IMR-90 (cell line): ENCODE measurements at regions not wholly inside any gene's neighbourhood (a gene's known extent, or its start where the extent isn't known, plus 50 kb on each side); places are given as distances from the start of the nearest gene placed in this dataset.

ENCODE experiments used
- ATAC-seq: fragments of 200-7000 bp; cut with Tn5 transposase; 2 replicates; pipeline ENCODE4 v1.9.1; 2020; ENCODE audit warnings: low read depth, mild to moderate bottlenecking, moderate library complexity
- BruUV-seq: library from RNA; stranded (reverse); fragments of 400-500 nt; replicated peaks from 2 replicates; lab custom pipeline; 2021; lab: Mats Ljungman, UMichigan
- CTCF ChIA-PET: fragments of 300-600 bp; formaldehyde crosslinking; extraction: SDS; loops from one replicate; lab custom pipeline; 2021; ENCODE audit warnings: antibody characterized with exemption; lab: Yijun Ruan, JAX
- POLR2A ChIA-PET: fragments of 300-600 bp; sonication (Branson Sonifier 250); formaldehyde crosslinking; loops from one replicate; lab custom pipeline; 2022; ENCODE audit warnings: antibody characterized with exemption; ENCODE audit not compliant: unreplicated experiment; lab: Charles Lee
- DNase-seq: peaks from one replicate; pipeline ENCODE4 v3.0.0; 2013
- H2AFZ ChIP-seq: replicated peaks from 2 replicates; pipeline ENCODE3; 2013; ENCODE audit warnings: low read length, mild to moderate bottlenecking; ENCODE audit not compliant: poor library complexity
- H2AK5ac ChIP-seq: 2 replicates; pipeline ENCODE4 v1.6.1; 2013; ENCODE audit warnings: low read depth, low read length, inconsistent platforms
- H2AK9ac ChIP-seq: replicated peaks from 2 replicates; pipeline ENCODE3; 2013; ENCODE audit warnings: mild to moderate bottlenecking, low read depth, low read length, moderate library complexity; ENCODE audit not compliant: poor library complexity
- H2BK120ac ChIP-seq: 2 replicates; pipeline ENCODE4 v1.6.1; 2013; ENCODE audit warnings: low read depth, low read length, inconsistent platforms
- H2BK15ac ChIP-seq: 3 replicates; pipeline ENCODE4 v1.6.1; 2013; ENCODE audit warnings: low read depth, low read length, inconsistent platforms
- H2BK20ac ChIP-seq: 2 replicates; pipeline ENCODE4 v1.6.1; 2013; ENCODE audit warnings: low read depth, mild to moderate bottlenecking, inconsistent platforms, low read length, moderate library complexity
- H2BK5ac ChIP-seq: 2 replicates; pipeline ENCODE4 v1.6.1; 2013; ENCODE audit warnings: mild to moderate bottlenecking, low read depth, low read length, inconsistent platforms; ENCODE audit not compliant: poor library complexity, severe bottlenecking
- H3K14ac ChIP-seq: replicated peaks from 2 replicates; pipeline ENCODE4 v1.6.1; 2013; ENCODE audit warnings: low read depth, low read length, inconsistent platforms
- H3K18ac ChIP-seq: 2 replicates; pipeline ENCODE4 v1.6.1; 2013; ENCODE audit warnings: low read depth, low read length, control low read depth
- H3K23ac ChIP-seq: 2 replicates; pipeline ENCODE4 v1.6.1; 2013; ENCODE audit warnings: low read depth, low read length, inconsistent platforms
- H3K27ac ChIP-seq: 2 replicates; pipeline ENCODE4 v1.5.1; 2013; ENCODE audit warnings: mild to moderate bottlenecking, control low read depth, low read length; ENCODE audit not compliant: insufficient read depth
- H3K27me3 ChIP-seq: 2 replicates; pipeline ENCODE4 v1.6.1; 2013; ENCODE audit warnings: low read length; ENCODE audit not compliant: control insufficient read depth, insufficient read depth
- H3K36me3 ChIP-seq: 2 replicates; pipeline ENCODE4 v1.6.1; 2013; ENCODE audit warnings: low read length, mixed read lengths; ENCODE audit not compliant: control insufficient read depth, insufficient read depth
- H3K4ac ChIP-seq: 2 replicates; pipeline ENCODE4 v1.6.1; 2013; ENCODE audit warnings: low read depth, low read length, inconsistent platforms
- H3K4me1 ChIP-seq: 2 replicates; pipeline ENCODE4 v1.6.1; 2013; ENCODE audit warnings: low read length, mixed read lengths; ENCODE audit not compliant: control insufficient read depth, insufficient read depth
- H3K4me2 ChIP-seq: 2 replicates; pipeline ENCODE4 v1.6.1; 2013; ENCODE audit warnings: low read depth, mild to moderate bottlenecking, control low read depth, low read length, moderate library complexity
- H3K4me3 ChIP-seq: 2 replicates; pipeline ENCODE4 v1.5.1; 2013; ENCODE audit warnings: low read depth, mild to moderate bottlenecking, control low read depth, low read length, moderate library complexity; ENCODE audit not compliant: insufficient read depth
- H3K56ac ChIP-seq: 2 replicates; pipeline ENCODE4 v1.6.1; 2013; ENCODE audit warnings: low read length, inconsistent platforms; ENCODE audit not compliant: insufficient read depth; ENCODE audit errors: extremely low read depth
- H3K79me1 ChIP-seq, 2 experiments: 2 replicates each; pipeline ENCODE4 v1.6.1; 2013; ENCODE audit warnings: low read length in 2 of 2, inconsistent platforms in 1 of 2, low read depth in 1 of 2
- H3K9ac ChIP-seq: 2 replicates; pipeline ENCODE4 v1.6.1; 2013; ENCODE audit warnings: low read depth, low read length, control low read depth
- H3K9me1 ChIP-seq: 2 replicates; pipeline ENCODE4 v1.6.1; 2013; ENCODE audit warnings: low read length, inconsistent platforms; ENCODE audit not compliant: insufficient read depth
- H3K9me3 ChIP-seq: 2 replicates; pipeline ENCODE4 v1.6.1; 2013; ENCODE audit warnings: low read length; ENCODE audit not compliant: control insufficient read depth, insufficient read depth
- H4K20me1 ChIP-seq: 2 replicates; pipeline ENCODE4 v1.6.1; 2013; ENCODE audit warnings: low read length, inconsistent platforms; ENCODE audit not compliant: insufficient read depth
- H4K5ac ChIP-seq: 2 replicates; pipeline ENCODE4 v1.6.1; 2013; ENCODE audit warnings: mild to moderate bottlenecking, low read depth, low read length, control low read depth
- H4K8ac ChIP-seq, 2 experiments: 2 replicates each; pipeline ENCODE4 v1.6.1; 2013; ENCODE audit warnings: low read depth in 2 of 2, low read length in 2 of 2, control low read depth in 1 of 2, inconsistent platforms in 1 of 2
- H4K91ac ChIP-seq: 2 replicates; pipeline ENCODE4 v1.6.1; 2013; ENCODE audit warnings: low read depth, low read length, inconsistent platforms; ENCODE audit not compliant: insufficient read depth
- BHLHE40 ChIP-seq: fragments of 150-350 bp; IDR thresholded peaks from 2 replicates; pipeline ENCODE4 v1.6.1; 2016; ENCODE audit warnings: mild to moderate bottlenecking, low read depth, low read length
- CEBPB ChIP-seq: IDR thresholded peaks from 2 replicates; pipeline ENCODE4 v1.6.1; 2012; ENCODE audit warnings: low read depth, low read length, improper control_type of control experiment
- CHD1 ChIP-seq: IDR thresholded peaks from 2 replicates; pipeline ENCODE4 v1.6.1; 2012; ENCODE audit warnings: low read depth, low read length, improper control_type of control experiment
- FOS ChIP-seq: fragments of 150-350 bp; IDR thresholded peaks from 2 replicates; pipeline ENCODE4 v1.6.1; 2016; ENCODE audit warnings: low read depth, low read length
- MXI1 ChIP-seq: IDR thresholded peaks from 2 replicates; pipeline ENCODE4 v1.6.1; 2012; ENCODE audit warnings: low read depth, mild to moderate bottlenecking, low read length, moderate library complexity, borderline replicate concordance
- POLR2A ChIP-seq: IDR thresholded peaks from 2 replicates; pipeline ENCODE4 v1.6.1; 2012; ENCODE audit warnings: mild to moderate bottlenecking, low read depth, low read length
- RCOR1 ChIP-seq: IDR thresholded peaks from 2 replicates; pipeline ENCODE4 v1.6.1; 2012; ENCODE audit warnings: mild to moderate bottlenecking, low read length, improper control_type of control experiment; ENCODE audit not compliant: insufficient replicate concordance
- RFX5 ChIP-seq: IDR thresholded peaks from 2 replicates; pipeline ENCODE4 v1.8.0; 2012; ENCODE audit warnings: low read depth, mild to moderate bottlenecking, low read length, moderate library complexity
- SMC3 ChIP-seq: fragments of 150-350 bp; IDR thresholded peaks from 2 replicates; pipeline ENCODE4 v1.6.1; 2016; ENCODE audit warnings: low read depth, mild to moderate bottlenecking, antibody characterized with exemption, low read length, moderate library complexity
- WGBS, 2 experiments: methylation state at CpG; one replicate each; pipeline versions ENCODE4 v1.1.5 to v1.1.7; 2013; ENCODE audit warnings: missing lambda C conversion rate in 2 of 2; ENCODE audit not compliant: insufficient read length in 1 of 2; ENCODE audit errors: extremely low coverage in 2 of 2; 5-methylcytosine and 5-hydroxymethylcytosine counted together
- dilution Hi-C: fragments of 300-500 bp; cut with HindIII; formaldehyde crosslinking; loops from one replicate; pipeline ENCODE4 v1.14.3; 2018; ENCODE audit warnings: low sequenced_read_pairs; ENCODE audit not compliant: unreplicated experiment
- in situ Hi-C: fragments of 300-500 bp; cut with MboI; formaldehyde crosslinking; loops from 3 replicates; pipeline ENCODE4 v1.14.3; 2019; ENCODE audit warnings: low sequenced_read_pairs, inconsistent platforms, mixed read lengths
- intact Hi-C: fragments of 100-400 bp; cut with micrococcal nuclease; formaldehyde crosslinking; loops from 2 replicates; pipeline ENCODE4 v1.10.0; 2022
- TF ChIP-seq, protein P1 (sequence below): fragments of 150-350 bp; IDR thresholded peaks from 2 replicates; pipeline ENCODE4 v1.6.1; 2016; ENCODE audit warnings: low read depth, mild to moderate bottlenecking, low read length, moderate library complexity, borderline replicate concordance
- TF ChIP-seq, protein P2 (sequence below): fragments of 150-350 bp; IDR thresholded peaks from 2 replicates; pipeline ENCODE4 v1.6.1; 2017; ENCODE audit warnings: mild to moderate bottlenecking, antibody characterized with exemption, low read length, low read depth
- TF ChIP-seq, protein P3 (sequence below): conservative IDR thresholded peaks from 2 replicates; pipeline ENCODE4 v1.5.1; 2012; ENCODE audit warnings: mild to moderate bottlenecking, low read depth, low read length, improper control_type of control experiment

DNA sequence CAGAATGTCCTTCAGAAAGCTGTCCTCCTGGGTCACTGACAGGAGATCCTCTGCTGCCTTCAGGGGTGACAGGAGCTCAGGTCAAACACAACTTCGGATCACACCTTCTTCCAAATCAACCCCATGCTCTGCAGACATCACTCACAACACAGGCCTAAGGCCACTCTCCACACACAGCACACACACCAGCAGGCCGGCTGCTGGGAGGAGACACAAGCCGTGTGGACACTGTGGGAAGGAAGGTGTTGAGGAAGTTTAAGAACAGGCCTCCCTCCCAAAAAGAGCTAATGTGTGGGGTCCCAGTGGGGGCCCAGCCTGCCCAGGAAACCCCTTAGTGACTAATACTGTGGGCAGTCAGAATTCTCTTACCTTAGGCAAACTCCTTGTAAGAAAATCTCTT lies 290.3 kb upstream of the ID2 start:
- CTCF ChIA-PET, result interaction anchor here (1.3 kb wide), 1 partner anchor 15 kb away, joined by 3 read pairs; no protein-coding TSS in a partner anchor

More for the DNA sequence above, 290.3 kb upstream of the ID2 start:
- no peak overlapping the region for H2BK5ac ChIP-seq
- no peaks in the 10 kb centered on the region for H3K9me1 ChIP-seq
- no peak overlapping the region for H3K9ac ChIP-seq
- H3K23ac ChIP-seq, result no peak overlapping the region
- no peak overlapping the region for H3K4me3 ChIP-seq
- POLR2A ChIA-PET, result no interaction called here
- no peak overlapping the region for H2AK9ac ChIP-seq
- H4K20me1 ChIP-seq, result no peaks in the 10 kb centered on the region
- H3K14ac ChIP-seq, result no peak overlapping the region
- H2BK20ac ChIP-seq, result no peak overlapping the region
- H4K91ac ChIP-seq, result no peak overlapping the region
- in situ Hi-C loops (no loop called here), dilution Hi-C loops (no loop called here), intact Hi-C loops (no loop called here)
- no TSS peak for BruUV-seq
- no peak overlapping the region for H2AK5ac ChIP-seq
- H4K5ac ChIP-seq, result no peak overlapping the region
- no CpG with 5 or more reads among the region's 3 CpGs for WGBS, 2 experiments
- H3K79me1 ChIP-seq, result no peaks in the 10 kb centered on the region
- ATAC-seq (no peak), DNase-seq (no peak)
- no peak overlapping the region for H4K8ac ChIP-seq
- H3K27ac ChIP-seq, result no peak overlapping the region
- no peak overlapping the region for H2BK120ac ChIP-seq
- H2BK15ac ChIP-seq, result no peak overlapping the region
- H3K27me3 ChIP-seq, result peaks cover 5% of the 10 kb centered on the region
- no peak overlapping the region for H2AFZ ChIP-seq
- no peak overlapping the region for H3K18ac ChIP-seq
- H3K4me2 ChIP-seq, result no peak overlapping the region
- H3K9me3 ChIP-seq, result no peaks in the 10 kb centered on the region
- TF ChIP-seq MXI1 (no peak), RFX5 (no peak), CHD1 (no peak), FOS (no peak), BHLHE40 (no peak), CEBPB (no peak), RCOR1 (no peak), SMC3 (no peak), POLR2A (no peak)
- TF ChIP-seq, protein P1, sequence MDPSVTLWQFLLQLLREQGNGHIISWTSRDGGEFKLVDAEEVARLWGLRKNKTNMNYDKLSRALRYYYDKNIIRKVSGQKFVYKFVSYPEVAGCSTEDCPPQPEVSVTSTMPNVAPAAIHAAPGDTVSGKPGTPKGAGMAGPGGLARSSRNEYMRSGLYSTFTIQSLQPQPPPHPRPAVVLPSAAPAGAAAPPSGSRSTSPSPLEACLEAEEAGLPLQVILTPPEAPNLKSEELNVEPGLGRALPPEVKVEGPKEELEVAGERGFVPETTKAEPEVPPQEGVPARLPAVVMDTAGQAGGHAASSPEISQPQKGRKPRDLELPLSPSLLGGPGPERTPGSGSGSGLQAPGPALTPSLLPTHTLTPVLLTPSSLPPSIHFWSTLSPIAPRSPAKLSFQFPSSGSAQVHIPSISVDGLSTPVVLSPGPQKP, result no peak
- TF ChIP-seq, protein P2, sequence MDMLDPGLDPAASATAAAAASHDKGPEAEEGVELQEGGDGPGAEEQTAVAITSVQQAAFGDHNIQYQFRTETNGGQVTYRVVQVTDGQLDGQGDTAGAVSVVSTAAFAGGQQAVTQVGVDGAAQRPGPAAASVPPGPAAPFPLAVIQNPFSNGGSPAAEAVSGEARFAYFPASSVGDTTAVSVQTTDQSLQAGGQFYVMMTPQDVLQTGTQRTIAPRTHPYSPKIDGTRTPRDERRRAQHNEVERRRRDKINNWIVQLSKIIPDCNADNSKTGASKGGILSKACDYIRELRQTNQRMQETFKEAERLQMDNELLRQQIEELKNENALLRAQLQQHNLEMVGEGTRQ, result no peak
- TF ChIP-seq, protein P3, sequence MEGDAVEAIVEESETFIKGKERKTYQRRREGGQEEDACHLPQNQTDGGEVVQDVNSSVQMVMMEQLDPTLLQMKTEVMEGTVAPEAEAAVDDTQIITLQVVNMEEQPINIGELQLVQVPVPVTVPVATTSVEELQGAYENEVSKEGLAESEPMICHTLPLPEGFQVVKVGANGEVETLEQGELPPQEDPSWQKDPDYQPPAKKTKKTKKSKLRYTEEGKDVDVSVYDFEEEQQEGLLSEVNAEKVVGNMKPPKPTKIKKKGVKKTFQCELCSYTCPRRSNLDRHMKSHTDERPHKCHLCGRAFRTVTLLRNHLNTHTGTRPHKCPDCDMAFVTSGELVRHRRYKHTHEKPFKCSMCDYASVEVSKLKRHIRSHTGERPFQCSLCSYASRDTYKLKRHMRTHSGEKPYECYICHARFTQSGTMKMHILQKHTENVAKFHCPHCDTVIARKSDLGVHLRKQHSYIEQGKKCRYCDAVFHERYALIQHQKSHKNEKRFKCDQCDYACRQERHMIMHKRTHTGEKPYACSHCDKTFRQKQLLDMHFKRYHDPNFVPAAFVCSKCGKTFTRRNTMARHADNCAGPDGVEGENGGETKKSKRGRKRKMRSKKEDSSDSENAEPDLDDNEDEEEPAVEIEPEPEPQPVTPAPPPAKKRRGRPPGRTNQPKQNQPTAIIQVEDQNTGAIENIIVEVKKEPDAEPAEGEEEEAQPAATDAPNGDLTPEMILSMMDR, result no peak
- no peaks in the 10 kb centered on the region for H3K4me1 ChIP-seq
- no peak overlapping the region for H3K4ac ChIP-seq
- H3K36me3 ChIP-seq, result no peaks in the 10 kb centered on the region
- H3K56ac ChIP-seq, result no peak overlapping the region
